ENCODE measurements at regions not wholly inside any gene's neighbourhood (a gene's known extent, or its start where the extent isn't known, plus 50 kb on each side); places are given as distances from the start of the nearest gene placed in this dataset.
"Not testable (repeated sequence)": the region's sequence is repeated elsewhere in the genome, so short reads cannot be mapped to it uniquely, and the experiment has no call there.

- no peak for DNase-seq
These were observed 250.8 kb downstream of the DLL1 start for GRCh38 chr6:170040115-170040500.

DNA sequence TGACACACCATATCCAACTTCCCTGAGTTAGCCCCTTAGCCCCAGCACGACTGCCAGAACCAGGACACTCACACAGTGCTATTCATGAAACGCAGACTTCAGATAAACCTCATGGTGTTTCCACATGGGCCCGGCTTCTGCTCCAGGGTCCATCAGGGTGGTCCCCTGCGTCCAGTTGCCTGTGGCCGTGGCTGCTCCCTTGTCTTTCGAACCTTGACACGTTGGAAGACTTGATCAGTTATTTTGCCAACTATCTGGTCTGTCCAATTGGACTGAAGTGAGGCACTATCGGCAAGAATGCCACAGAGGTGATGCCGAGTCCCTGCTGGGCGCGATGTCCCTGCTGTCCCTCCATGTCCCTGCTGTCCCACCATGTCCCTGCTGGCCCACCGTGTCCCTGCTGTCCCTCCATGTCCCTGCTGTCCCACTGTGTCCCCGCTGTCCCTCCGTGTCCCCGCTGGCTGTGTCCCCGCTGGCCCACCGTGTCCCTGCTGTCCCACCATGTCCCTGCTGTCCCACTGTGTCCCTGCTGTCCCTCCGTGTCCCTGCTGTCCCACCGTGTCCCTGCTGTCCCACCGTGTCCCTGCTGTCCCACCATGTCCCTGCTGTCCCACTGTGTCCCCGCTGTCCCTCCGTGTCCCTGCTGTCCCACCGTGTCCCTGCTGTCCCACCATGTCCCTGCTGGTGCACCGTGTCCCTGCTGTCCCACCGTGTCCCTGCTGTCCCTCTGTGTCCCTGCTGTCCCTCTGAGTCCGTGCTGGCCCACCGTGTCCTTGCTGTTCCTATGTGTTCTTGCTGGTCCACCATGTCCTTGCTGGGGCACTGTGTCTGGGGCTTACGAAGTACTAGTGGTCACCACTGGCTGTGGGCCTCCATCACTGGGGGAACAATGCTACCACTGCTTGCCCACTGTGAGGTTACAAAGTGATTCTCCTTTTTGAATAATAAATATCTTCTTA lies 251.4 kb downstream of the DLL1 start:
- DNase-seq: no peak

- no peak for DNase-seq
These were observed 252.2 kb downstream of the DLL1 start for GRCh38 chr6:170038708-170039107.

DNA sequence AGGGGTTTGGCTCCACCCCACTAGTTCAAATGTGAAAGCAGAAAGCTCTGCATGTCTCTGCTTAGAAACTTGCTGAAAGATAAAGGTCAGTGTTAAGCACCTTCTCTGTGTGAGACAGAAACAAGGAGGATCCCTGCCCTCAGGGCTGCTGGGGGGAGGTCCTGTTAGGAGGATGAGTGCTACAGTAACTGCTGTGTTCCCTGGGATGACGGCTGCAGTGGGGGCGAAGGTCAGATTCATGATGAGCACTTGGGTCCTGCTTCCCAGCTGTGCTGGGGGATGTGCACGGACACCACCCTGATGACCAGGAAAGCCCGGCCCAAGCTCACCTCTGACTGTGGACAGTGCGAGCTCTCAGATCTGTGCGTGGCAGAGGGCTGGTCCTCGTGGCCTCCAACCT lies 252.6 kb downstream of the DLL1 start:
- DNase-seq: no peak

DNA sequence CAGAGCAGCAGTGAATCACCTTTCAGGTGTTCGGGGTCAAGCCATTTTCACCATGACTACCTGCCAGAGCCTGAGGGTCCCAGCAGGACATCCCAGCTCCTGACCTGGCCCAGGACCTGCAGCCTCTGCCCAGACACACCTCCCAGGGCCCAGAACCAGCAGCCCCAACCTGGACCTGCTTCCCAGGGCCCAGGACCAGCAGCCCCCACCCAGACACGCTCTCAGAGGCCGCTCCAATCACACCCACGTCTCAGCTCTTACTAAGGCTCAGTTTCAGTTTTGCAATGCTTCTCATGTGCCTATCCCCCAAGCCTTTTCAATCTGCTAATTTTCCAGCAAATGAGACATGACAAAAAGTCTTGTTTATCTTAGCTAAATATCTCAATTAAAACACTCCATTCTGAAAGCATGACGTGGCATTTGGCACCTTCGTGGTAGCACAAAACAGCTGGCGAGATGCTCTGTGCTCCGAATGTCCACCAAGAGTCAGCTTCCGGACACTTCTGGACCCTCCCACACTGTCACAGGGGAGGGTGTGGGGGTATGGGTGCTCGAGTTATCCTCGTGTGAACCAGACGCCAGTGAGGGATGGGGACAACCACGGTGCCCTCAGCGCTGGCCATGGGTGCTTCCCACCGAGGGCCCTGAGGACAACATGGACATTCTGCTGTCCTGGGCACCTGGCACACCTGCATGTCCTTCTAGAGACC lies 253.2 kb downstream of the DLL1 start:
- no peak for DNase-seq

- DNase-seq: no peak
These were observed 254.0 kb downstream of the DLL1 start for GRCh38 chr6:170036916-170037315.

GRCh38 chr6:170036367-170036766 lies 254.5 kb downstream of the DLL1 start:
- not testable (repeated sequence) for DNase-seq

DNA sequence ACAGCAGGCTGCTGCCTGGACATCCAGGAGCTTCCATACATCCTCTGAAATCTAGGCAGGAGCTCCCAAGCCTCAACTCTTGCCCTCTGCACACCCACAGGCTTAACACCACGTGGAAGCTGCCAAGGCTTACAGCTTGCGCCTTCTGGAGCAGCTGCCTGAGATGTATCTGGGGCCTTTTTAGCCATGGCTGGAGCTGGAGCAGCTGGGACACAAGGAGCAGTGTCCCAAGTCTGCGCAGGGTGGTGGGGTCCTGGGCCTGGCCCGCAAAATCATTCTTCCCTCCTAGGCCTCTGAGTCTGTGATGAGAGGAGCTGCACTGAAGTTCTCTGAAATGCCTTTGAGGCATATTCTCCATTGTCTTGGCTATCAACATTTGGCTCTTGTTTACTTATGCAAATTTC lies 255.0 kb downstream of the DLL1 start:
- DNase-seq: no peak

DNA sequence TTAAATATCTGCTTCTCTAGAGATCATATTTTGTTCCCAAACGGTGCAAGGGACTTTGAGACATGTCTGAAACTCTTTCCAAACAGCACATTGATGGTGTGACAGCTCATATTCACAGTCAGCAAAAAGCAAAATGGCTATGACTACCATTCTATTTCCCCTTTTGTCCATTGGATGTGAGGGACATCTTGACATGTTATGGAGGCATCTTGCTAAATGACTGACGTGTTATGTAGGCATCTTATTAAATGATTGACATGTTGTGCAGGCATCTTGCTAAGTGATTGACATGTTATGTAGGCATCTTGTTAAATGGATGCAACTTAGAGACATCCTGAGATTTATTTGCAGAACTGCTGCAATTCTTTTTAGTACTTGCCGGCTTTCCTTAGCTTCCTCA lies 255.8 kb downstream of the DLL1 start:
- no peak for DNase-seq

DNA sequence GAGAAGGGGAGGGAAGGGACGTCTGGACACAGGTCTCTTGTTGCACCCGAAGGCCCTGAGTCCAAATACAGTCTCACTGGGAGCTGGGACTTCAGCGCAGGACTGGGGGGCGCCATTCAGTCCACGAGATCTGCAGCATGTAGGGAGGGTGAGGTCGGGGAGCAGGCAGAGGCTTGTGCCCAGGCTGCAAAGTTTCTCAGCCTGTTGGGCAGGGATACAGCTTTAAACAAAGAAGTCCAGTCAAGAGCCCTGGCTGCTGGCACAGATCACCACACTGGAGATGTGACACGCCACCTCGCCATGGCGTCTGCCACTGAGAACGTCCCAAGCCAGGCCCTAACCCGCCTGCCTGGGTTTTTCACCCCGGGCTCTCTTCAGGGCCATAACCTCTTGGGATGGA lies 256.6 kb downstream of the DLL1 start:
- DNase-seq: no peak

- DNase-seq: no peak
These were observed 257.2 kb downstream of the DLL1 start for GRCh38 chr6:170033666-170034065.

DNA sequence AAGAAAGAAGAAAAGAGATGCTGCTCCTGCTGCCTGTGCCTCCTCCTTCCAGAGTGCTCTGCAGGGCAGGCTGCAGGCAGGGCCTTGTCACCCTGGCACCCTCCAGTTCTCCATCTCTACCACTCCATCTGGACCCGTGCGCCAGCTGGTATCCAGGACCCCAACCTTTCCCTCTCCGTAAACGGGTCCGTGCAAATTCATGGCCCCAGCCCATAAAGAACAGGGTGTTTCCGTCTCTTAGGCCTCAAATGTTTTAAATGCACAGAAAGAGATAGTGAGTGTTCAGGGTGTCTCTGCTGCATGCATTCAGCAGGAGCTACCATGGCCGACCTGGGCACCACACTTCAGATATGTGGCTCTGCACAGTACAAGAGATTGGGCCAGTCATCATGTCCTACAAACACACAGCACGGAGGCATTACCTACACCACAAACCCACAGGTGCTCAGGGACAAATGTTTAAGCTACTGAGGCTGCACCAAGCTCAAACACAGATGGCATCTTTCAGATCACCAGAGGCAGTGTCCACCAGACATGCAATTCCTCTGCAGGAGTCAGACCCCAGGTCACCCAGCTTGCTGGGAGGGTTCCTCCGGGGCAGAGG lies 258.1 kb downstream of the DLL1 start:
- DNase-seq: no peak

DNA sequence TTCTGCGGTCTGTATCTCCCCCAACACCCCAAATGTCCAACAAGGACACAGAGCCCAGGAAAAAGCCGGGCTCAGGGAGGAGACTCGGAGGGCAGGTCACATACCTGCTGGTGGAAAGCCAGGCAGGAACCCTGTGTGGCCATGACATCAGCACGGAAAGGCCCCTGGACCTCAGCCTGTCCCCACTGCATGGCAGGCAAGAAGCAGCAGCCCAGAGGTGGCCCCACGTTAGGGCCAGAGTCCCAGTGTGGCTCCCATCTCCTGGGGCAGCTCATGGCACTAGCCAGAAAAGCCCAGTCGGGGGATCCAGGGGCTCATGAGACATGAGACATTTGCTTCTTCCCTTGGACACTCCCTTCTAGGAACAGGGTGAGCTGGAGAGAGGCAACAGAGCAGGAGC lies 258.7 kb downstream of the DLL1 start:
- DNase-seq: no peak

GRCh38 chr6:170031684-170032121 lies 259.2 kb downstream of the DLL1 start:
- DNase-seq: no peak

DNA sequence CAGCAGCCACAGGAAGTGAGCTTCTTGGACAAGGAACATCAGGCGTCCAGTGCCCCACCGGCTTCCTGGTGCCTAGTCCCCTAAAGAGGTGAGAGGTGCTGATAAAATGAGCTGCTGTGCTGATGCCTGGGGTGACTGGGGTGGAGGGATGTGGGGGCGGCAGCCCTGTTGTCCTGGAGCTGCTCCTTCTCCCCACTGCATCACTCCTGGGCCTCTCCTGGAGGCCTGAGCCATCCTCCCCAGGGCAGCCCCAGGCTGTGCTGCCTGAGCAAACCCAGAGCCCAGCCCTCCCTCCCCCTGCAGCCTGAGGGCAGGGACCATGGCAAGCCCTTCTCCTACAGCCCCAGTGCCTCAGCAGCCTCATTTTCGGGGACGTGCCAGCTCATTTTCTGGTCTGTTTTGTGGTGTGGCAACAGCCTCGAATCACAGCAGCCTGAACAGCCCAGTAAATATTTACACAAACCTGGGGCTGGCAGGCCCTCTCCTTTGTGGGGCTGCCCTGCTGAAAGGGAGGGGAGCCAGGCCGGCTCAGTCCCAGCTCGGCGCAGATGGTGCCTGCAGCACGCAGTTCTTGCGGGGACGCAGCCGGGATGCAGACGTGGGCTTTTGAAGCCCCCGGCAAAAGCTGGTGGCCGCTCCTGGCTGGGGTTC lies 259.9 kb downstream of the DLL1 start:
- peak; percentile 18 to 58 for DNase-seq

GRCh38 chr6:170030284-170030815 lies 260.5 kb downstream of the DLL1 start:
- DNase-seq: no peak

DNA sequence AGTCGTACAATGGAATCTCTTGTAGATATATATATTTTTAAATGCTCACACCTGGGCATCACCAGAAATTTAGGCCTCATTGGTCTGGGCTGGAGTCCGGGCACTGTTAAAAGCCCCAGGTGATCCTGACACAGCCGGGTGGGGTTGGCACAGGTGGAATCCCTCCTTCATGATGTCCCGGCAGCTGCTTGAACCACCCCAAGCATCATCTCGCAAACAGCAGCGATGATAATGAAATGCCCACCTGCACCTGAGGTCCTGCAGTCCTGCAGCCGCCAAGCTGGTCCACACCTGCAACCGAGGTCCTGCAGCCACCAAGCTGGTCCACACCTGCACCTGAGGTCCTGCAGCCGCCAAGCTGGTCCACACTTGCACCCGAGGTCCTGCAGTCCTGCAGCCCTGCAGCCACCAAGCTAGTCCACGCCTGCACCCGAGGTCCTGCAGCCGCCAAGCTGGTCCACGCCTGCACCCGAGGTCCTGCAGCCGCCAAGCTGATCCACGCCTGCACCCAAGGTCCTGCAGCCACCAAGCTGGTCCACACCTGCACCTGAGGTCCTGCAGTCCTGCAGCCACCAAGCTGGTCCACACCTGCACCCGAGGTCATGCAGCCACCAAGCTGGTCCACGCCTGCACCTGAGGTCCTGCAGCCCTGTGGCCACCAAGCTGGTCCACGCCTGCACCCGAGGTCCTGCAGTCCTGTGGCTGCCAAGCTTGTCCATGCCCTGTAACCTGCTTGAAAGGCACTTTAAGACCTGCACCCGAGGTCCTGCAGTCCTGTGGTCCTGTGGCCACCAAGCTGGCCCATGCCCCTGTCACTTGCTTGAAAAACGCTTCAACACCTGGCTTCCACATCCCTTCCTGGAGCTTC lies 261.2 kb downstream of the DLL1 start:
- no peak for DNase-seq

- no peak for DNase-seq
These were observed 262.1 kb downstream of the DLL1 start for GRCh38 chr6:170028629-170029345.

DNA sequence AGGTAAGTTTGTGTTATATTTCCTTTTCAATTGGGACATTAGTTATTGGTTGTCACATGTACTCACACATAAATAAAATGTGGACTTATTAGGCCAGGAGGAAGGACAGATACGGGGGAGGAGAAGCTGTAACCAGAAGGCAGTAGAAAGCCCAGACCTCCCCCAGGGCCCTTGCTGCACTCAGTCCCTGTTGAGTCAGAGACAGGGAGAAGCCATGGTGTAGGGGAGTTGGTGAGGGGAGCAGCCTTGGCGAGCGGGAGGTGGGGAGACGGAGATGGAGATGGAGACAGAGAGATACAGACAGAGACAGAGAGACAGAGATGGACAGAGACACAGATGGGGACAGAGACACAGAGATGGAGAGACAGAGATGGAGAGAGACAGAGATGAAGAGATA lies 263.2 kb downstream of the DLL1 start:
- DNase-seq: no peak

- DNase-seq: no peak
These were observed 263.9 kb downstream of the DLL1 start for GRCh38 chr6:170026751-170027646.

All from SHP77 (cell line).